ENCODE measurements at regions not wholly inside any gene's neighbourhood (a gene's known extent, or its start where the extent isn't known, plus 50 kb on each side); places are given as distances from the start of the nearest gene placed in this dataset.
"Not testable (repeated sequence)": the region's sequence is repeated elsewhere in the genome, so short reads cannot be mapped to it uniquely, and the experiment has no call there.

- Mint-ChIP-seq H3K27ac (peak overlapping the region; percentile 32), H3K27me3 (ENCODE audit: insufficient read depth) (no peaks in the 10 kb centered on the region), H3K36me3 (ENCODE audit: low read depth) (peaks cover 2% of the 10 kb centered on the region), H3K9me3 (no peaks in the 10 kb centered on the region), H3K4me3 (no peak overlapping the region), H3K4me1 (ENCODE audit: low read depth) (peaks cover 32% of the 10 kb centered on the region)
- DNase-seq (ENCODE audit: low spot score), result no peak
- intact Hi-C loops (cut with micrococcal nuclease), result loop anchor here (2.0 to 5.0 kb wide), 3 partner anchors 103 to 1043 kb away; no protein-coding TSS in a partner anchor
Observed at GRCh38 chr3:187871848-187872247, 126.6 kb upstream of the BCL6 start.

- H3K4me1 Mint-ChIP-seq (ENCODE audit: low read depth), result peaks cover 29% of the 10 kb centered on the region
- no peak overlapping the region for H3K27ac Mint-ChIP-seq
- no peak overlapping the region for H3K4me3 Mint-ChIP-seq
- peaks cover 2% of the 10 kb centered on the region for H3K36me3 Mint-ChIP-seq (ENCODE audit: low read depth)
- no peaks in the 10 kb centered on the region for H3K27me3 Mint-ChIP-seq (ENCODE audit: insufficient read depth)
- intact Hi-C loops (cut with micrococcal nuclease), result loop anchor here (5.0 kb wide), 1 partner anchor 188 kb away; no protein-coding TSS in a partner anchor
- no peaks in the 10 kb centered on the region for H3K9me3 Mint-ChIP-seq
- no peak for DNase-seq (ENCODE audit: low spot score)
Observed at GRCh38 chr3:187873843-187874242, 128.6 kb upstream of the BCL6 start.

- no peak overlapping the region for H3K27ac Mint-ChIP-seq
- H3K4me1 Mint-ChIP-seq (ENCODE audit: low read depth), result peaks cover 10% of the 10 kb centered on the region
- no peak for DNase-seq (ENCODE audit: low spot score)
- H3K4me3 Mint-ChIP-seq, result no peak overlapping the region
- no peaks in the 10 kb centered on the region for H3K9me3 Mint-ChIP-seq
- peaks cover 1% of the 10 kb centered on the region for H3K27me3 Mint-ChIP-seq (ENCODE audit: insufficient read depth)
- intact Hi-C loops (cut with micrococcal nuclease), result no loop called here
- peaks cover 2% of the 10 kb centered on the region for H3K36me3 Mint-ChIP-seq (ENCODE audit: low read depth)
Observed at GRCh38 chr3:187875863-187876262, 130.6 kb upstream of the BCL6 start.

GRCh38 chr3:187878772-187879518 lies 133.7 kb upstream of the BCL6 start:
- intact Hi-C loops (cut with micrococcal nuclease), result no loop called here
- H3K36me3 Mint-ChIP-seq (ENCODE audit: low read depth), result peaks cover 2% of the 10 kb centered on the region
- no peak overlapping the region for H3K4me3 Mint-ChIP-seq
- peaks cover 2% of the 10 kb centered on the region for H3K9me3 Mint-ChIP-seq
- no peak overlapping the region for H3K27ac Mint-ChIP-seq
- no peaks in the 10 kb centered on the region for H3K4me1 Mint-ChIP-seq (ENCODE audit: low read depth)
- no peak for DNase-seq (ENCODE audit: low spot score)
- H3K27me3 Mint-ChIP-seq (ENCODE audit: insufficient read depth), result peaks cover 1% of the 10 kb centered on the region

- DNase-seq (ENCODE audit: low spot score), result no peak
- Mint-ChIP-seq H3K36me3 (ENCODE audit: low read depth) (peaks cover 2% of the 10 kb centered on the region), H3K4me1 (ENCODE audit: low read depth) (no peaks in the 10 kb centered on the region), H3K4me3 (no peak overlapping the region), H3K27me3 (ENCODE audit: insufficient read depth) (peaks cover 1% of the 10 kb centered on the region), H3K27ac (no peak overlapping the region), H3K9me3 (peaks cover 2% of the 10 kb centered on the region)
- intact Hi-C loops (cut with micrococcal nuclease), result no loop called here
Observed at GRCh38 chr3:187880441-187880840, 135.2 kb upstream of the BCL6 start.

- Mint-ChIP-seq H3K9me3 (peaks cover 2% of the 10 kb centered on the region), H3K4me1 (ENCODE audit: low read depth) (no peaks in the 10 kb centered on the region), H3K36me3 (ENCODE audit: low read depth) (peaks cover 2% of the 10 kb centered on the region), H3K27me3 (ENCODE audit: insufficient read depth) (peaks cover 1% of the 10 kb centered on the region), H3K27ac (no peak overlapping the region), H3K4me3 (no peak overlapping the region)
- DNase-seq (ENCODE audit: low spot score), result no peak
- intact Hi-C loops (cut with micrococcal nuclease), result no loop called here
Observed at GRCh38 chr3:187880851-187881250, 135.6 kb upstream of the BCL6 start.

- H3K4me3 Mint-ChIP-seq, result no peak overlapping the region
- DNase-seq (ENCODE audit: low spot score), result no peak
- intact Hi-C loops (cut with micrococcal nuclease), result no loop called here
- H3K9me3 Mint-ChIP-seq, result peaks cover 12% of the 10 kb centered on the region
- peaks cover 15% of the 10 kb centered on the region for H3K4me1 Mint-ChIP-seq (ENCODE audit: low read depth)
- no peak overlapping the region for H3K27ac Mint-ChIP-seq
- no peaks in the 10 kb centered on the region for H3K27me3 Mint-ChIP-seq (ENCODE audit: insufficient read depth)
- no peaks in the 10 kb centered on the region for H3K36me3 Mint-ChIP-seq (ENCODE audit: low read depth)
Observed at GRCh38 chr3:187888701-187889100, 143.4 kb upstream of the BCL6 start.

- peaks cover 15% of the 10 kb centered on the region for H3K4me1 Mint-ChIP-seq (ENCODE audit: low read depth)
- intact Hi-C loops (cut with micrococcal nuclease), result no loop called here
- H3K36me3 Mint-ChIP-seq (ENCODE audit: low read depth), result no peaks in the 10 kb centered on the region
- DNase-seq (ENCODE audit: low spot score), result no peak
- H3K9me3 Mint-ChIP-seq, result peaks cover 12% of the 10 kb centered on the region
- H3K27ac Mint-ChIP-seq, result no peak overlapping the region
- H3K27me3 Mint-ChIP-seq (ENCODE audit: insufficient read depth), result no peaks in the 10 kb centered on the region
- H3K4me3 Mint-ChIP-seq, result no peak overlapping the region
Observed at GRCh38 chr3:187889106-187889505, 143.8 kb upstream of the BCL6 start.

GRCh38 chr3:187889601-187890404 lies 144.5 kb upstream of the BCL6 start:
- no peak overlapping the region for H3K4me3 Mint-ChIP-seq
- H3K36me3 Mint-ChIP-seq (ENCODE audit: low read depth), result no peaks in the 10 kb centered on the region
- peaks cover 15% of the 10 kb centered on the region for H3K4me1 Mint-ChIP-seq (ENCODE audit: low read depth)
- intact Hi-C loops (cut with micrococcal nuclease), result no loop called here
- no peaks in the 10 kb centered on the region for H3K27me3 Mint-ChIP-seq (ENCODE audit: insufficient read depth)
- peak overlapping the region; percentile 57 for H3K27ac Mint-ChIP-seq
- H3K9me3 Mint-ChIP-seq, result peaks cover 12% of the 10 kb centered on the region
- no peak for DNase-seq (ENCODE audit: low spot score)

- H3K36me3 Mint-ChIP-seq (ENCODE audit: low read depth); DNase-seq (ENCODE audit: low spot score): not testable (repeated sequence)
Observed at GRCh38 chr3:187890405-187890752, 145.1 kb upstream of the BCL6 start.

GRCh38 chr3:187896646-187897045 lies 151.4 kb upstream of the BCL6 start:
- Mint-ChIP-seq H3K4me3 (no peak overlapping the region), H3K4me1 (ENCODE audit: low read depth) (peaks cover 6% of the 10 kb centered on the region), H3K27ac (no peak overlapping the region), H3K9me3 (peaks cover 3% of the 10 kb centered on the region), H3K36me3 (ENCODE audit: low read depth) (no peaks in the 10 kb centered on the region), H3K27me3 (ENCODE audit: insufficient read depth) (no peaks in the 10 kb centered on the region)
- intact Hi-C loops (cut with micrococcal nuclease), result no loop called here
- DNase-seq (ENCODE audit: low spot score), result no peak

More at GRCh38 chr3:187890405-187890752, 145.1 kb upstream of the BCL6 start:
- Mint-ChIP-seq H3K4me1 (ENCODE audit: low read depth) (peaks cover 15% of the 10 kb centered on the region), H3K9me3 (peaks cover 12% of the 10 kb centered on the region)
- intact Hi-C loops (cut with micrococcal nuclease); H3K4me3 Mint-ChIP-seq; H3K27ac Mint-ChIP-seq; H3K27me3 Mint-ChIP-seq (ENCODE audit: insufficient read depth): not testable (repeated sequence)

- DNase-seq (ENCODE audit: low spot score), result no peak
- H3K9me3 Mint-ChIP-seq, result no peaks in the 10 kb centered on the region
- intact Hi-C loops (cut with micrococcal nuclease), result no loop called here
- no peaks in the 10 kb centered on the region for H3K36me3 Mint-ChIP-seq (ENCODE audit: low read depth)
- H3K27ac Mint-ChIP-seq, result no peak overlapping the region
- H3K4me3 Mint-ChIP-seq, result no peak overlapping the region
- no peaks in the 10 kb centered on the region for H3K27me3 Mint-ChIP-seq (ENCODE audit: insufficient read depth)
- H3K4me1 Mint-ChIP-seq (ENCODE audit: low read depth), result peaks cover 6% of the 10 kb centered on the region
Observed at GRCh38 chr3:187899246-187899645, 154.0 kb upstream of the BCL6 start.

GRCh38 chr3:187900993-187901755 lies 155.9 kb upstream of the BCL6 start:
- Mint-ChIP-seq H3K27me3 (ENCODE audit: insufficient read depth) (no peaks in the 10 kb centered on the region), H3K27ac (no peak overlapping the region), H3K4me1 (ENCODE audit: low read depth) (peaks cover 6% of the 10 kb centered on the region), H3K9me3 (no peaks in the 10 kb centered on the region), H3K36me3 (ENCODE audit: low read depth) (no peaks in the 10 kb centered on the region), H3K4me3 (no peak overlapping the region)
- DNase-seq (ENCODE audit: low spot score), result no peak
- intact Hi-C loops (cut with micrococcal nuclease), result no loop called here
